ENCODE measurements at regions not wholly inside any gene's neighbourhood (a gene's known extent, or its start where the extent isn't known, plus 50 kb on each side); places are given as distances from the start of the nearest gene placed in this dataset.

DNA sequence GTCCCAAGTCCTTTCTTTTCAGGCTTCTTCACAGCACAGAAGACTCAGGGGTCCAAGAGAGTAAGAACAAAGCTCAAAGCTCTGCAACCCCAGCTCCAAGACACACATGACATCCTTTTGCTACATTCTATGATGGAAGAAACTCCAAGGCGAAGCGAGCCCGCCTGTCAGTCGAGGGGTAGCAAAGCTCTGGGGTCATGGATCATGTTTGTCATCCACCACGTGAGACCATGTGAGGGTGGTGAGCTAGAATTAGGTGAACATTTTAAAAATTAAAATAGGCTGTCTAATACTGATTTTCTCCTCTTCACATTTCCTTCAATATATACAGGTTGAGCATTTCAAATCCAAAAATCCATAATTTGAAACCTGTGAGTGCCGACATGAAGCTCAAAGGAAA lies 189.6 kb downstream of the TTLL2 start (continued):
- TF ChIP-seq HNF4A (CRISPR knock-in tag; IDR thresholded peaks at IDR 0.05) = peak; percentile 59

DNA sequence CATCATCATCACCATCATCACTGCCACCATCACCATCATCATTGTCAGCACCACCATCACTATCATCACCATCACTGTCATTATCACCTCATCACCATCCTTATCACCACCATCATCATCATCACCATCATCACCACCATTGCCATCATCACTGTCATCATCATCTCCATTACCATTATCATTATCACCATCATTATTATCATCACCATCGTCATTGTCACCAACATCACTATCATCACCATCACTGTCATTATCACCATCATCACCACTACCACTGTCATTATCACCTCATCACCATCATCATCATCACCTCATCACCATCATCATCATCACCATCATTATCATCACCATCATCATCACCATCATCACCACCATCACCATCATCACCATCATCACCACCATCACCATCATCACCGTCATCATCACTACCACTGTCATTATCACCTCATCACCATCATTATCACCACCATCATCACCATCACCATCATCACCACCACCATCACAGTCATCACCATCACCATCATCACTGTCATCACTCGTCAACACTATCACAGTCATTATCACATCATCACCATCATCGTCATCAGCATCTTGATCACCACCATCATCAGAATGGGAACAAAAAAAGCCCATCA lies 191.1 kb downstream of the TTLL2 start:
- CTCF ChIA-PET (ENCODE audit: low intra/inter-chr PET ratio, low total read pairs) = no interaction called here
- no peaks in the 10 kb centered on the region for H3K36me3 ChIP-seq (replicated peaks in 1 of 2; ENCODE audit: control insufficient read depth in 1 of 2, insufficient read depth in 2 of 2, low read length in 2 of 2)
- no peaks in the 10 kb centered on the region for H3K79me2 ChIP-seq (ENCODE audit: insufficient read depth, low read length)
- no peak overlapping the region for H3K4me3 ChIP-seq (replicated peaks in 1 of 3; ENCODE audit: insufficient read depth in 1 of 3, low read depth in 2 of 3, low read length in 3 of 3)
- ATAC-seq (no peak), DNase-seq (ENCODE audit: low spot score) (no peak), FAIRE-seq (peak; percentile 23)
- H4K20me1 ChIP-seq (ENCODE audit: insufficient read depth, low read length) = no peaks in the 10 kb centered on the region
- peaks cover 20% of the 10 kb centered on the region for H3K4me1 ChIP-seq (ENCODE audit: insufficient read depth, low read length)
- H3K27me3 ChIP-seq (ENCODE audit: control insufficient read depth in 1 of 2, insufficient read depth in 2 of 2, low read length in 2 of 2) = peaks cover 3 to 18% of the 10 kb centered on the region in 2 experiments; a peak in 2 of 5 replicates
- WGBS (ENCODE audit: low lambda C conversion rate) = 43% methylated on average over 4 of the region's 4 CpGs
- no peak overlapping the region for H3K27ac ChIP-seq (ENCODE audit: extremely low read length, insufficient read depth, low read length)
- no TSS peak for BruUV-seq (replicated peaks)
- in situ Hi-C loops (cut with HindIII; ENCODE audit: extremely low pct_ligation_motif_present, low pct_unique_long_range_greater_than_20kb) = no loop called here
- POLR2A ChIA-PET = no interaction called here
- no peak overlapping the region for H2AFZ ChIP-seq (ENCODE audit: low read length)
- no peak overlapping the region for H3K9ac ChIP-seq (ENCODE audit: insufficient read depth, low read depth, low read length)
- no peaks in the 10 kb centered on the region for H3K9me3 ChIP-seq (ENCODE audit: low read length)
- intact Hi-C loops (cut with micrococcal nuclease; ENCODE audit: unreplicated experiment) = no loop called here
- H3K4me2 ChIP-seq (ENCODE audit: low read depth, low read length) = no peak overlapping the region
- TF ChIP-seq ZNF670 (CRISPR knock-in tag; IDR thresholded peaks at IDR 0.05; ENCODE audit: borderline replicate concordance) (no peak), PLRG1 (conservative IDR thresholded peaks at IDR 0.05) (peak; percentile 80; the same call in 1 of the 2 replicates), FOXK2 (IDR thresholded peaks at IDR 0.05) (peak; percentile 50; the same call in 1 of the 2 replicates), ZNF607 (CRISPR knock-in tag; IDR thresholded peaks at IDR 0.05; ENCODE audit: borderline replicate concordance) (no peak), CREB1 (IDR thresholded peaks at IDR 0.05) (peak; percentile 98), CREB1 (CRISPR knock-in tag; IDR thresholded peaks at IDR 0.05) (no peak), JUNB (CRISPR knock-in tag; IDR thresholded peaks at IDR 0.05; ENCODE audit: borderline replicate concordance) (peak; percentile 52; the same call in 1 of the 2 replicates), IKZF1 (IDR thresholded peaks at IDR 0.05) (peak; percentile 60; the same call in 1 of the 2 replicates), ATF7 (IDR thresholded peaks at IDR 0.05) (peak; percentile 63; the same call in 1 of the 2 replicates), ATF7 (CRISPR knock-in tag; IDR thresholded peaks at IDR 0.05) (no peak), NBN (conservative IDR thresholded peaks at IDR 0.05) (peak; percentile 82; the same call in 1 of the 2 replicates)
